PC-9 (cell line): ENCODE measurements at regions not wholly inside any gene's neighbourhood (a gene's known extent, or its start where the extent isn't known, plus 50 kb on each side); places are given as distances from the start of the nearest gene placed in this dataset.
"Not testable (repeated sequence)": the region's sequence is repeated elsewhere in the genome, so short reads cannot be mapped to it uniquely, and the experiment has no call there.

ENCODE experiments used
- BruUV-seq: library from RNA; stranded (reverse); fragments of 400-500 nt; replicated peaks from 2 replicates; lab custom pipeline; 2021; lab: Mats Ljungman, UMichigan
- CTCF ChIA-PET: fragments of 300-600 bp; sonication (Branson Sonifier 250); formaldehyde crosslinking; loops from one replicate; lab custom pipeline; 2022; ENCODE audit warnings: antibody characterized with exemption; lab: Charles Lee
- POLR2A ChIA-PET: fragments of 300-600 bp; sonication (Branson Sonifier 250); formaldehyde crosslinking; loops from one replicate; lab custom pipeline; 2022; ENCODE audit warnings: antibody characterized with exemption; ENCODE audit not compliant: unreplicated experiment; lab: Charles Lee
- DNase-seq, 2 experiments: peaks; one replicate each; pipeline versions ENCODE4 v3.0.0 to v3.0.0-alpha.2; 2015 to 2022; ENCODE audit warnings: mixed read lengths in 1 of 2
- H2AFZ ChIP-seq: fragments of 200-600 bp; sonication (generic); 2 replicates; pipeline ENCODE4 v1.8.1; 2017; ENCODE audit warnings: antibody characterized with exemption
- H3F3A ChIP-seq: fragments of 200-600 bp; sonication (generic); 2 replicates; pipeline ENCODE4 v1.8.1; 2017; ENCODE audit warnings: antibody characterized with exemption, mild to moderate bottlenecking, low read depth; ENCODE audit not compliant: insufficient read depth
- H3K27ac ChIP-seq: fragments of 200-600 bp; sonication (generic); 2 replicates; pipeline ENCODE4 v1.6.1; 2016; ENCODE audit warnings: mixed run types
- H3K27me3 ChIP-seq: fragments of 200-600 bp; sonication (generic); 2 replicates; pipeline ENCODE4 v1.6.1; 2016; ENCODE audit warnings: low read depth, mixed run types; ENCODE audit not compliant: insufficient read depth
- H3K36me3 ChIP-seq: fragments of 200-600 bp; sonication (generic); 2 replicates; pipeline ENCODE4 v1.6.1; 2016; ENCODE audit warnings: low read depth, mixed run types
- H3K4me1 ChIP-seq: fragments of 200-600 bp; sonication (generic); replicated peaks from 2 replicates; pipeline ENCODE4 v1.6.1; 2016; ENCODE audit warnings: mixed run types; ENCODE audit not compliant: insufficient read depth
- H3K4me2 ChIP-seq: fragments of 200-600 bp; sonication (generic); 2 replicates; pipeline ENCODE4 v1.6.1; 2017; ENCODE audit warnings: mixed run types
- H3K4me3 ChIP-seq: fragments of 200-600 bp; sonication (generic); 2 replicates; pipeline ENCODE4 v1.6.1; 2016; ENCODE audit warnings: mixed run types
- H3K79me2 ChIP-seq: fragments of 200-600 bp; sonication (generic); 2 replicates; pipeline ENCODE4 v1.6.1; 2017; ENCODE audit warnings: low read depth, mixed run types
- H3K9me2 ChIP-seq: fragments of 200-600 bp; sonication (generic); 2 replicates; pipeline ENCODE4 v1.8.1; 2017; ENCODE audit warnings: mild to moderate bottlenecking; ENCODE audit not compliant: insufficient read depth
- H3K9me3 ChIP-seq: fragments of 200-600 bp; sonication (generic); 2 replicates; pipeline ENCODE4 v1.8.1; 2016; ENCODE audit warnings: low read depth; ENCODE audit not compliant: insufficient read depth
- H4K20me1 ChIP-seq: fragments of 200-600 bp; sonication (generic); 2 replicates; pipeline ENCODE4 v1.8.1; 2017; ENCODE audit not compliant: insufficient read depth
- EZH2 ChIP-seq: fragments of 200-600 bp; sonication (generic); IDR thresholded peaks from 2 replicates; pipeline ENCODE4 v1.8.0; 2017; ENCODE audit warnings: antibody characterized with exemption, low read depth
- intact Hi-C: fragments of 100-400 bp; cut with micrococcal nuclease; formaldehyde crosslinking; loops from one replicate; pipeline ENCODE4 v1.10.0; 2022; ENCODE audit not compliant: unreplicated experiment
- TF ChIP-seq, protein P1 (sequence below): fragments of 200-600 bp; sonication (generic); conservative IDR thresholded peaks from 2 replicates; pipeline ENCODE4 v1.6.1; 2017; ENCODE audit warnings: mixed run types, antibody characterized with exemption, mild to moderate bottlenecking, moderate library complexity

DNA sequence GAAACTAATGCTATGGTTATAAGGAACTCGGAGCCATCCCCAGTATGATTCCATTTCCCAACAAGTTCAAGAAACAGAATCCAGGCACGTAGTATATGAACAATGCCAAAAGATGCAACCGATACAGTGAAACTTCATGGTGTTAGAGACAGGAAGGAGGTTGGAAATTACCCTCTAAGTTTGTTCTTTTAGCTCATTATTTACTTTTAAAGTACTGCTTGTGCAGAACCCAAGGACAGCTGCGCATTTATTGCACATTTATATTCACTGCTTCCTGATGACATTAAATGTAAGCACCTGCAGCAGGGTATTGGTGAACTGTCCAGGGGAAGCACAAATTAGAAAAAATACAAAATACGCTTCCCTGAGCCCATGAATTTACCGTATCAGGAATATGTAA, 63.0 kb upstream of the CYP1B1 start:
- Histone ChIP-seq H3K79me2 (no peaks in the 10 kb centered on the region), H3K27me3 (no peaks in the 10 kb centered on the region), H3K4me1 (peaks cover 6% of the 10 kb centered on the region), H3F3A (no peaks in the 10 kb centered on the region; the same call in 1 of the 2 replicates), H2AFZ (no peak overlapping the region), H4K20me1 (no peaks in the 10 kb centered on the region), H3K9me2 (no peaks in the 10 kb centered on the region), H3K4me2 (no peak overlapping the region), H3K9me3 (no peaks in the 10 kb centered on the region), H3K36me3 (0 out of 2 replicates have a peak, but pooled peaks cover 4% of the 10 kb centered on the region), H3K27ac (no peak overlapping the region), H3K4me3 (no peak overlapping the region)
- POLR2A ChIA-PET: no interaction called here
- no peak for TF ChIP-seq EZH2
- TF ChIP-seq, protein P1, sequence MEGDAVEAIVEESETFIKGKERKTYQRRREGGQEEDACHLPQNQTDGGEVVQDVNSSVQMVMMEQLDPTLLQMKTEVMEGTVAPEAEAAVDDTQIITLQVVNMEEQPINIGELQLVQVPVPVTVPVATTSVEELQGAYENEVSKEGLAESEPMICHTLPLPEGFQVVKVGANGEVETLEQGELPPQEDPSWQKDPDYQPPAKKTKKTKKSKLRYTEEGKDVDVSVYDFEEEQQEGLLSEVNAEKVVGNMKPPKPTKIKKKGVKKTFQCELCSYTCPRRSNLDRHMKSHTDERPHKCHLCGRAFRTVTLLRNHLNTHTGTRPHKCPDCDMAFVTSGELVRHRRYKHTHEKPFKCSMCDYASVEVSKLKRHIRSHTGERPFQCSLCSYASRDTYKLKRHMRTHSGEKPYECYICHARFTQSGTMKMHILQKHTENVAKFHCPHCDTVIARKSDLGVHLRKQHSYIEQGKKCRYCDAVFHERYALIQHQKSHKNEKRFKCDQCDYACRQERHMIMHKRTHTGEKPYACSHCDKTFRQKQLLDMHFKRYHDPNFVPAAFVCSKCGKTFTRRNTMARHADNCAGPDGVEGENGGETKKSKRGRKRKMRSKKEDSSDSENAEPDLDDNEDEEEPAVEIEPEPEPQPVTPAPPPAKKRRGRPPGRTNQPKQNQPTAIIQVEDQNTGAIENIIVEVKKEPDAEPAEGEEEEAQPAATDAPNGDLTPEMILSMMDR: no peak
- DNase-seq: no peak
- BruUV-seq: no TSS peak
- intact Hi-C loops: no loop called here
- CTCF ChIA-PET: no interaction called here

DNA sequence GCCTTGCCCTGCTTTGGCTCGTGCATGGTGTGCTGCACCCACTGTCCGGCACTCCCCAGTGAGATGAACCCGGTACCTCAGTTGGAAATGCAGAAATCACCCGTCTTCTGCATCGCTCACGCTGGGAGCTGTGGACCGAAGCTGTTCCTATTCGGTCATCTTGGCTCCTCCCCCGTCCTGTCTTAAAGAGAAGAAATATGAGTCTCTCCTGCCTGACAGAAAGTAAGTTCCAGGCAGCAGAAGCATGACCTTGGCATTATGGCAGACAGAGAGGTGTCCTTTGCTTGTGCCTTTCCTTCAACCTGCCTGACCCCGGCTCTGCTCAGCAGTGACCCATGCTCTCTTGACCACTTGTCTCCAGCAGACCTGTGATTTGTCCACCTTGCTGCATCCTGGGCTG, 62.5 kb upstream of the CYP1B1 start:
- CTCF ChIA-PET: no interaction called here

DNA sequence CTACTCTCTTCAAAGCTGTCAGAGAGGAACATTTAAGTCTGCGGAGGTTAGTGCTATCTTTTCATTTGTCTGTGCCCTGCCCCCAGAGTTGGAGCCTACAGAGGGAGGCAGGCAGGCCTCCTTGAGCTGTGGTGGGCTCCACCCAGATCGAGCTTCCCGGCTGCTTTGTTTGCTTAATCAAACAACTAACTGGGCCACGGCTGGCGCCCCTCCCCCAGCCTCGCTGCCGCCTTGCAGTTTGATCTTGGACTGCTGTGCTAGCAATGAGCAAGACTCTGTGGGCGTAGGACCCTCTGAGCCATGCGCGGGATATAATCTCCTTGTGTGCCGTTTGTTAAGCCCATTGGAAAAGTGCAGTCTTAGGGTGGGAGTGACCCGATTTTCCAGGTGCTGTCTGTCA, 62.0 kb upstream of the CYP1B1 start:
- H3K9me2 ChIP-seq, H3K4me1 ChIP-seq, DNase-seq, CTCF ChIA-PET, H2AFZ ChIP-seq, POLR2A ChIA-PET, BruUV-seq, H3F3A ChIP-seq, H3K36me3 ChIP-seq, intact Hi-C loops, H3K4me3 ChIP-seq, H4K20me1 ChIP-seq, H3K79me2 ChIP-seq, H3K9me3 ChIP-seq, H3K27me3 ChIP-seq, H3K27ac ChIP-seq, H3K4me2 ChIP-seq: not testable (repeated sequence)

More for the DNA sequence above, 62.5 kb upstream of the CYP1B1 start:
- no peak overlapping the region for H2AFZ ChIP-seq
- no peak overlapping the region for H3K4me2 ChIP-seq
- intact Hi-C loops: no loop called here
- H4K20me1 ChIP-seq: no peaks in the 10 kb centered on the region
- H3K9me3 ChIP-seq: no peaks in the 10 kb centered on the region
- no peaks in the 10 kb centered on the region for H3K9me2 ChIP-seq
- H3K4me3 ChIP-seq: no peak overlapping the region
- POLR2A ChIA-PET: no interaction called here
- no peak for DNase-seq
- TF ChIP-seq, protein P1: no peak
- BruUV-seq: no TSS peak
- H3K36me3 ChIP-seq: 0 out of 2 replicates have a peak, but pooled peaks cover 4% of the 10 kb centered on the region
- no peaks in the 10 kb centered on the region for H3F3A ChIP-seq
- H3K4me1 ChIP-seq: peaks cover under 1% of the 10 kb centered on the region; the same call in 1 of the 2 replicates
- H3K27ac ChIP-seq: no peak overlapping the region
- H3K27me3 ChIP-seq: no peaks in the 10 kb centered on the region
- H3K79me2 ChIP-seq: no peaks in the 10 kb centered on the region

DNA sequence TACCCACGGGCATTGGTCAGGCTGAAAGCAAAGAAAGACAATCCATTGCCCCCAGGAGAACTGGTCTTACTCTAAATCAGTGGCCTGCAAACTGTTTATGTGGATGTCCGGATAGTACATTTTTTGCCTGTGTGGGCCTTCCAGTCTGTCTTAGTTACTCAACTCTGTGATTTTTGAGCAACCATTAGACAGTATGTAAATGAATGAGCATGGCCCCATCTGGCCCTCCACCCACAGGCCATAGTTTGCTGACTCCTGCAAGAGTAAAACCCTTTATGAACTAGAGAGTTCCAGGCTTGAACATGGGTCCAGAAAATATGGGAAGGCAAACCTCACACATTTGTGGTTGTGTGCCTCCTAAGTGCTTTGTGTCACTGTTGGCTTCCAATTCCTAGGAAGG, 55.7 kb upstream of the CYP1B1 start:
- Histone ChIP-seq H3K36me3 (no peaks in the 10 kb centered on the region), H3K4me2 (no peak overlapping the region)
- POLR2A ChIA-PET: no interaction called here

More for the DNA sequence above, 55.7 kb upstream of the CYP1B1 start:
- H3K4me1 ChIP-seq: no peaks in the 10 kb centered on the region
- no peak overlapping the region for H3K4me3 ChIP-seq
- H3K27me3 ChIP-seq: no peaks in the 10 kb centered on the region
- BruUV-seq: no TSS peak
- CTCF ChIA-PET: no interaction called here
- no peaks in the 10 kb centered on the region for H3F3A ChIP-seq
- no peak for DNase-seq
- H3K9me2 ChIP-seq: 0 out of 2 replicates have a peak, but pooled peaks cover 4% of the 10 kb centered on the region
- peaks cover 14% of the 10 kb centered on the region for H3K9me3 ChIP-seq
- no peak overlapping the region for H3K27ac ChIP-seq
- H4K20me1 ChIP-seq: no peaks in the 10 kb centered on the region
- H2AFZ ChIP-seq: no peak overlapping the region
- H3K79me2 ChIP-seq: no peaks in the 10 kb centered on the region
- intact Hi-C loops: no loop called here
- TF ChIP-seq EZH2: no peak
- TF ChIP-seq, protein P1: no peak
